Psoas muscle (tissue), 7 donors: ENCODE measurements at regions not wholly inside any gene's neighbourhood (a gene's known extent, or its start where the extent isn't known, plus 50 kb on each side); places are given as distances from the start of the nearest gene placed in this dataset.
"Not testable (repeated sequence)": the region's sequence is repeated elsewhere in the genome, so short reads cannot be mapped to it uniquely, and the experiment has no call there.

Experiments used
- ATAC-seq, 4 donors: fragments of 200-7000 bp; cut with Tn5 transposase; one replicate each; pipeline ENCODE4 v1.9.1; 2020; ENCODE audit warnings: moderate library complexity in 3 of 4, mild to moderate bottlenecking in 2 of 4
- DNase-seq, 2 donors: peaks; one replicate each; pipeline ENCODE4 v3.0.0-alpha.2; 2020
- H3K27ac ChIP-seq: fragments of 200-600 bp; one replicate; pipeline ENCODE4 v1.8.0; 2022
- H3K27me3 ChIP-seq, 3 donors: fragments of 200-600 bp in 1 of 3; one replicate each; pipeline versions ENCODE4 v1.6.1 to v1.8.0; 2013 to 2022; ENCODE audit warnings: low read length in 2 of 3, mild to moderate bottlenecking in 2 of 3, moderate library complexity in 1 of 3; ENCODE audit not compliant: insufficient read depth in 3 of 3
- H3K36me3 ChIP-seq, 2 donors: fragments of 200-600 bp in 1 of 2; one replicate each; pipeline versions ENCODE4 v1.6.1 to v1.8.0; 2013 to 2022; ENCODE audit warnings: low read depth in 1 of 2, mild to moderate bottlenecking in 1 of 2, moderate library complexity in 1 of 2; ENCODE audit not compliant: insufficient read depth in 1 of 2
- H3K4me1 ChIP-seq: fragments of 200-600 bp; one replicate; pipeline ENCODE4 v1.8.0; 2022
- H3K4me3 ChIP-seq: fragments of 200-600 bp; one replicate; pipeline ENCODE4 v1.8.0; 2022; ENCODE audit warnings: mild to moderate bottlenecking
- H3K9me3 ChIP-seq: fragments of 200-600 bp; one replicate; pipeline ENCODE4 v1.8.0; 2022
- WGBS, 3 donors: extraction: QIAGEN DNeasy Blood & Tissue Kit; methylation state at CpG; one replicate each; pipeline versions ENCODE4 v1.1.6 to v1.1.7; 2013; 5-methylcytosine and 5-hydroxymethylcytosine counted together
- intact Hi-C, 2 donors: fragments of 100-400 bp; cut with DNase I; formaldehyde crosslinking; loops; one replicate each; pipeline versions ENCODE4 v1.11.0 to v1.14.2; 2022
- TF ChIP-seq, protein P1 (sequence below): fragments of 200-600 bp; IDR thresholded peaks from one replicate; pipeline ENCODE4 v1.8.0; 2022; ENCODE audit warnings: antibody characterized with exemption
- donor health status: healthy with polysubstance abuse.
- donor health status: DM: no; HTN: no; CAD: no; lungs with moderate emphysema.
- donor health status: Bipolar disorder and iron deficiency.
- donor health status: healthy.
- donor health status: DM: yes; HTN: yes; CAD: no.
- donor health status: DM: no; HTN: no; CAD: no.
- donor health status: DM: yes; HTN: yes; CAD: no.

DNA sequence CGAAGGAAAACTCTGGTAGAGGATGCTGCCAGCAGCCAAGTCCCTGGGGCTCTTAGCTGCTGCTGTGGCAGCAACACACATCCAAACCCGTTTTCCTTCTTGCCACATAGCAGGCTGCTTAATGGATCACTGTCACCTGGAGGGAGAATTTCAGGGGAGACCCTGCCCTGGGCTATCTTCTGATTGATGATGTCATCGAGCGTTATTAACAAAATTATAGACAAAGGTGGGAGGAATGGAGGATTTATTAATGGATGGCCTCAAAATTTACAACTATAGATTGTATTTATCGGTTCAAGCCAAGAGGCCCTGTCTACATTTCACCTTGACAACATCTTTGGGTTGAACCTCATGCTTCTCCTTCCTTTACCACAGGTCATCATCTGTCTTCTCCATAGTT is 120.8 kb upstream of the PZP start:
- no peak overlapping the region for H3K27ac ChIP-seq
- ATAC-seq (no peak), DNase-seq (no peak)
- no peaks in the 10 kb centered on the region for H3K9me3 ChIP-seq
- H3K27me3 ChIP-seq = no peaks in the 10 kb centered on the region
- no peaks in the 10 kb centered on the region for H3K4me1 ChIP-seq
- TF ChIP-seq, protein P1, sequence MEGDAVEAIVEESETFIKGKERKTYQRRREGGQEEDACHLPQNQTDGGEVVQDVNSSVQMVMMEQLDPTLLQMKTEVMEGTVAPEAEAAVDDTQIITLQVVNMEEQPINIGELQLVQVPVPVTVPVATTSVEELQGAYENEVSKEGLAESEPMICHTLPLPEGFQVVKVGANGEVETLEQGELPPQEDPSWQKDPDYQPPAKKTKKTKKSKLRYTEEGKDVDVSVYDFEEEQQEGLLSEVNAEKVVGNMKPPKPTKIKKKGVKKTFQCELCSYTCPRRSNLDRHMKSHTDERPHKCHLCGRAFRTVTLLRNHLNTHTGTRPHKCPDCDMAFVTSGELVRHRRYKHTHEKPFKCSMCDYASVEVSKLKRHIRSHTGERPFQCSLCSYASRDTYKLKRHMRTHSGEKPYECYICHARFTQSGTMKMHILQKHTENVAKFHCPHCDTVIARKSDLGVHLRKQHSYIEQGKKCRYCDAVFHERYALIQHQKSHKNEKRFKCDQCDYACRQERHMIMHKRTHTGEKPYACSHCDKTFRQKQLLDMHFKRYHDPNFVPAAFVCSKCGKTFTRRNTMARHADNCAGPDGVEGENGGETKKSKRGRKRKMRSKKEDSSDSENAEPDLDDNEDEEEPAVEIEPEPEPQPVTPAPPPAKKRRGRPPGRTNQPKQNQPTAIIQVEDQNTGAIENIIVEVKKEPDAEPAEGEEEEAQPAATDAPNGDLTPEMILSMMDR = no peak
- H3K36me3 ChIP-seq = no peaks in the 10 kb centered on the region
- 79 to 86% (median 85%) methylated on average over 5 of the region's 5 CpGs for WGBS, 3 donors
- intact Hi-C loops = no loop called here
- H3K4me3 ChIP-seq = no peak overlapping the region

DNA sequence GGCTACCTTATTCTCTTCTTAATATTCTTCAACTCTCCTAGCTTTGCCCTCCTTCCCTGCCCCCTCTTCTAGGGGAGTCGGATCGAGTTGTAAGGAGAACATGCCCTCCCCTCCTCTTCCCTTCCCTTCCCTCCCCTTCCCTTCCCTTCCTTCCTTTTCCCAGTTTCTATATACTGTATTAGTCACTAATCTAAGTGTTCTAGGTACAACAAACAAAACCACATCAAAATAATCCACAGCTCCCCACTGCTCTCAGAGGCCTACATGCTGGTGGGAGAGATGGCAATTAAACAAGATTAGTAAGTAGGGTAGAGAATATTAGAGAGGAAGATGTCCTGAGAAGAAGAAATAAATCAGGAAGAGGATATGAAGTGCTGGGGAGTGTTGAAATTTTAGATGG is 119.9 kb upstream of the PZP start:
- no peak overlapping the region for H3K4me3 ChIP-seq
- H3K27ac ChIP-seq = no peak overlapping the region
- TF ChIP-seq, protein P1 = no peak
- 61 to 66% (median 64%) methylated on average over 2 of the region's 2 CpGs for WGBS, 3 donors
- no peaks in the 10 kb centered on the region for H3K4me1 ChIP-seq
- H3K9me3 ChIP-seq = no peaks in the 10 kb centered on the region
- H3K27me3 ChIP-seq = no peaks in the 10 kb centered on the region
- no peaks in the 10 kb centered on the region for H3K36me3 ChIP-seq
- no peak for DNase-seq
- intact Hi-C loops = no loop called here
- no peak for ATAC-seq

DNA sequence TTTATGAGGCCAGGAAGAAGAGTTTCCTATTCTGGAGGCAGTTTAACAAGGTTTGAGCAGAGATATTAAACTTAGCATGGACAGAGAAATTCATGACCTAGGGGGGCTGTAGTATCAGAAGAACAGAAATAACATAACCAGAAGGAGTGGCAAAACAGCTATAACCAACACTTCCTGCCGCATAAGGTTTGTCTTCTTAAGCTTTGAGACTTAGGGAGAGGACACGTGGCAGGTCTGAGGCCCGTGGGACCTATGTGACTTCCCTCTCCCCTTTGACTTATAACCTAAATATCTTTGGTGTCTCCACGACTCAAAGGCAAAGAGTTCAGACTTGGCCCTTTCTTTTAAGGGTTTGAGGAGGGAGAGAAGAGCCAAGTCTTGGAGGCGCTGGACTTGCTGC is 119.1 kb upstream of the PZP start:
- DNase-seq = no peak
- Histone ChIP-seq H3K4me1 (no peaks in the 10 kb centered on the region), H3K36me3 (no peaks in the 10 kb centered on the region), H3K27me3 (no peaks in the 10 kb centered on the region), H3K4me3 (no peak overlapping the region), H3K9me3 (no peaks in the 10 kb centered on the region), H3K27ac (no peak overlapping the region)
- TF ChIP-seq, protein P1 = no peak
- 71 to 77% (median 77%) methylated on average over 5 of the region's 5 CpGs for WGBS, 3 donors
- intact Hi-C loops = no loop called here
- ATAC-seq = no peak

DNA sequence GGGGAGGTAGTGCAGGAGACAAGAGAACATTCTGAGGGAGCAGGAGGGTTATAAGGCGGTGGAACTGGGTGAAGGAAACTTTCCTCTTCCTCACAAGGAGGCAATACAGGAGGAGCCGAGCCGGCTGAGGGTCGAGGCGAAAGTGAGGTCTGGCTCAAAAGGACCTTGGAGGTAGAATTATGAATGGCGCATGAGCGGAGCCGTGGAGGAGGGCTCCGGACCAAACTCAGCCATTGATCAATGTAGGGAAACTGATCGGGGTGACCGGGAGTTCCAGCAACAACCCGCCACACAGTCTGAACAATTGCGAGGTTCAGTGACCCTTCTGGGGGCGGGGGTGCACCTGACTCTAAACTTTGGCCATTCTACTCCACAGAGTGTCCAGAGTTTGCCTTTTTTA is 118.7 kb upstream of the PZP start:
- DNase-seq, ATAC-seq: not testable (repeated sequence)
- 94 to 96% (median 95%) methylated on average over 14 of the region's 14 CpGs for WGBS, 3 donors

DNA sequence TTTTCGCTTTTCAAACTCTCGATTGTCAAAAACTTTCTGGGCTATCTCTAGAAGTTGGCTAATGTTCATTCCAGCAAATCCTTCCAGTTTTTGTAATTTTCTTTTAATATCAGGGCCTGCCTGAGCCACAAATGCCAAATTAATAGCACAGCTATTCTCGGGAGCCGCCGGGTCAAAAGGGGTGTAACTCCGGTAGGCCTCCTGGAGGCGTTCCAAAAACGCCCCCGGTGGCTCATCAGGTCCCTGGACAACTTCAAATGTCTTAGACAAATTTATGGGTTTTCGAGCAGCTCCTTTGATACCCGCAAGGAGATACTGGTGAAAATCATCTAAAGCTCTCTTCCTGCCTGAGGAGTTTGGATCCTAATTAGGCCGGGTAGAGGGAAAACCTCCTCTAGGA is 117.9 kb upstream of the PZP start:
- 55 to 61% (median 59%) methylated on average over 12 of the region's 12 CpGs for WGBS, 3 donors
- ATAC-seq (no peak), DNase-seq (no peak)
- TF ChIP-seq, protein P1 = no peak
- Histone ChIP-seq H3K36me3 (no peaks in the 10 kb centered on the region), H3K4me1 (no peaks in the 10 kb centered on the region), H3K27ac (no peak overlapping the region), H3K27me3 (no peaks in the 10 kb centered on the region), H3K4me3 (no peak overlapping the region), H3K9me3 (no peaks in the 10 kb centered on the region)
- intact Hi-C loops = no loop called here

More for the DNA sequence above, 118.7 kb upstream of the PZP start:
- H3K27me3 ChIP-seq, H3K9me3 ChIP-seq, H3K36me3 ChIP-seq, intact Hi-C loops, H3K4me3 ChIP-seq, H3K4me1 ChIP-seq, H3K27ac ChIP-seq: not testable (repeated sequence)
